Activated naive CD4-positive, alpha-beta T cell treated with anti-CD3 and anti-CD28 coated beads, Interleukin-2, amount 10 ng/mL, durations not matched to agents 7 days and 5 days (primary cell): ENCODE measurements at regions not wholly inside any gene's neighbourhood (a gene's known extent, or its start where the extent isn't known, plus 50 kb on each side); places are given as distances from the start of the nearest gene placed in this dataset.

Experiments used
- CTCF ChIA-PET: fragments of 350-600 bp; sonication (Branson Sonifier 250); formaldehyde crosslinking; loops from one replicate; lab custom pipeline; 2021; ENCODE audit warnings: antibody characterized with exemption; lab: Charles Lee
- DNase-seq: peaks from one replicate; pipeline ENCODE4 v3.0.0-alpha.2; 2020
- H3K27ac Mint-ChIP-seq: one replicate; pipeline ENCODE4 v1.8.0; 2021; ENCODE audit warnings: mild to moderate bottlenecking, moderate library complexity, mixed read lengths
- H3K27me3 Mint-ChIP-seq: one replicate; pipeline ENCODE4 v1.8.0; 2021; ENCODE audit warnings: mild to moderate bottlenecking, mixed read lengths
- H3K36me3 Mint-ChIP-seq: one replicate; pipeline ENCODE4 v1.8.0; 2021; ENCODE audit warnings: mixed read lengths
- H3K4me1 Mint-ChIP-seq: one replicate; pipeline ENCODE4 v1.8.0; 2021; ENCODE audit warnings: mixed read lengths
- H3K4me3 Mint-ChIP-seq: one replicate; pipeline ENCODE4 v1.8.0; 2021; ENCODE audit warnings: mild to moderate bottlenecking, moderate library complexity, mixed read lengths
- H3K9me3 Mint-ChIP-seq: one replicate; pipeline ENCODE4 v1.8.0; 2021; ENCODE audit warnings: mixed read lengths

DNA sequence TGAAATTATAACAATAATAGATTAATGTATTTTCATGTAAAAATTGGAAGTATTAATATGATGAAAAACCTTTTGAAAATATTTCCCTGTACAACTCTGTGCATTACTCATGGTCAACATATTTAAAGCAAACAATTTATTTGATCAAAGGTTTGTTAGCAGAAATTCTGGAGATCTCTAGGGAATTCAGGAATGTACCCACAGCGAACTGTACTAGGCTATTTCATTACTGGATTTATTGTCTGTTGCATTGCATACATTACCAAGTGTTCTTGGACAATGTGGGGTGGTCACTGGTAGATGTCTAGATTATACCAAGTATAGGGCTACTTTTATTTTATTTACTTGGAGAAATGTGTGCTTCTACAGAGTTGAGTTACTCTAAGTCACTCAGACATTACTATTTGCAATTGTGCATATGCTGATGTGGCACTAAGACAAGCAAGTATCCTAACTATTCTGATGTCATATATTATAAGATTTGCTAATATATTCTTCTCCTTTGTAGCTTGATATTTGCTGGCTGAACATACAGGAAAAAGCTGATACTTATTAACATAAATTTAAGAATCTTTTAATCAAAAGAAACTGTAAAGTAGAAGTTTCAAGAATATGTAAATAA lies 323.3 kb downstream of the CCER1 start:
- CTCF ChIA-PET, result no interaction called here
- no peaks in the 10 kb centered on the region for H3K27me3 Mint-ChIP-seq
- H3K4me3 Mint-ChIP-seq, result no peak overlapping the region
- no peaks in the 10 kb centered on the region for H3K4me1 Mint-ChIP-seq
- peaks cover 4% of the 10 kb centered on the region for H3K9me3 Mint-ChIP-seq
- DNase-seq, result no peak
- H3K27ac Mint-ChIP-seq, result no peak overlapping the region
- H3K36me3 Mint-ChIP-seq, result no peaks in the 10 kb centered on the region

DNA sequence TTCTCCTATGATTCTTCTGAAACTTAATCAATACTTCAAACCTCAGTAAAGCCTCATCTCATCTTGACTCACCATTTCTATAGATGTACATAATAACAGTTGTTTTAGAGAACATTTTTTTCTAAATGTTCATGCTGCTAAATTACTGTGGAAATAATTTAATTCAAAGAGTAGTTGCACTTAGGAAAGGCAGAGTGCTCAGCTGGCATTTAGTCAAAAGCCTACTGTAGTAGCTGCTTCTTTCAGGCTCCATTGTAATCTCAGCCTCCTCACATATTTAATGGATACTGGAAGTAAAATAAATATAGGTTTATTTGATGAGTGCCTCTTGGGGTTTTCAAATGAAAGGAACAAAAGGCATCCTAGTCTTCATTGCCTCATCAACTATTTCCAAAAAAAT lies 325.0 kb downstream of the CCER1 start:
- no peak overlapping the region for H3K4me3 Mint-ChIP-seq
- no peaks in the 10 kb centered on the region for H3K27me3 Mint-ChIP-seq
- CTCF ChIA-PET, result no interaction called here
- DNase-seq, result no peak
- no peaks in the 10 kb centered on the region for H3K4me1 Mint-ChIP-seq
- H3K9me3 Mint-ChIP-seq, result peaks cover 4% of the 10 kb centered on the region
- no peaks in the 10 kb centered on the region for H3K36me3 Mint-ChIP-seq
- no peak overlapping the region for H3K27ac Mint-ChIP-seq

DNA sequence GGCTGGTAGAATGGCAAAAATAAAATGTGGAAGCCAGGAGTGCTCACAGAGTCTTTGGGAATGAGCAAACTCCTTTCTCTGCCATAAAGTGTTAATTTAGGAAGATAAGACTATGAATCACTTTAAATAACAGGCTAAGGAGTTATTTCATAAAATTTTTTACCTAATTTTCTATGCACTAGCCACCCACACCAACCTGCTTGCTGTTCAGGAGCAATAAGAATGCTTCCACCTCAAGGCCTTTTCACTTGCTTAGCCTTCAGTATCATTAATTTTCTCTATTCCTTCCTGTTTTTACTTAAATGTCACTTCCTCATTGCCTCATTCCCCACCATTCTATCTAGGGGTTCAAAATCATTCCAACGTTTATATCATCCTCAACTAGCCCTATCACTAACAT lies 326.8 kb downstream of the CCER1 start:
- Mint-ChIP-seq H3K27ac (no peak overlapping the region), H3K27me3 (no peaks in the 10 kb centered on the region), H3K4me1 (no peaks in the 10 kb centered on the region), H3K36me3 (no peaks in the 10 kb centered on the region), H3K9me3 (peaks cover 2% of the 10 kb centered on the region), H3K4me3 (no peak overlapping the region)
- CTCF ChIA-PET, result no interaction called here
- DNase-seq, result no peak

DNA sequence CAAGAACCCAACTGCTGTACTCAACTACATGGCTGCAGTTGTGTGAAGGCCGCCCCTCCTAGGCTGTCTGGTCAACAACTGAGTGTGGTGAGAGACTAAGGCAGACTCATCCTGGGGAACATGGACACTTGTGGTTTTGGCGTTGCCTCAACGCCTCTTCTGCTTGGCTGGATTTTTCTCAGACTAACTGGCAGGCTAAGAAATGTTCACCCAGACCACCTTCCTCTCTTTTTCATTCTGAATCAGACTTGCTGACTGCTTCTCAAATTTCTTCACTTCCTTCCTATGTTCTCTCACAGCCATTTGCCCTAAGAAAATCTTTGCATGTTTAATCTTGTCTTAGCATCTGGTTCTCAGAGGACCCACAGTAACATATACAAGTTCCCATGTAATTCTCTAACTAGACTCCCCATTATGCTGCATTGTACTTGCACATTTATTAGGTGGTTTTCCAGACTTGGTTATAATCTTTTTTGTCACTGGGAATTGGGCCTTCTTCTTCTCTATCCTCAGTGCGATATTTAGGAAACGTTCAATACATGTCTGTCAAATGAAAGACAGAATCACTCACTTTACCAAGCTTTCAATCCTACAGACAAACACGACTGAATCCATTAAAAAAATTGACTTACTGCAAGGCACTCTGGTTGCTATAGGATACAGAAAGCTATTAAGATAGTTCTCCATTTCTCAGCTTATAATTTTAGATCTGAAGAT lies 327.6 kb downstream of the CCER1 start:
- no peak overlapping the region for H3K4me3 Mint-ChIP-seq
- no peaks in the 10 kb centered on the region for H3K36me3 Mint-ChIP-seq
- no peaks in the 10 kb centered on the region for H3K4me1 Mint-ChIP-seq
- peaks cover 2% of the 10 kb centered on the region for H3K9me3 Mint-ChIP-seq
- CTCF ChIA-PET, result no interaction called here
- H3K27ac Mint-ChIP-seq, result no peak overlapping the region
- DNase-seq, result no peak
- no peaks in the 10 kb centered on the region for H3K27me3 Mint-ChIP-seq

DNA sequence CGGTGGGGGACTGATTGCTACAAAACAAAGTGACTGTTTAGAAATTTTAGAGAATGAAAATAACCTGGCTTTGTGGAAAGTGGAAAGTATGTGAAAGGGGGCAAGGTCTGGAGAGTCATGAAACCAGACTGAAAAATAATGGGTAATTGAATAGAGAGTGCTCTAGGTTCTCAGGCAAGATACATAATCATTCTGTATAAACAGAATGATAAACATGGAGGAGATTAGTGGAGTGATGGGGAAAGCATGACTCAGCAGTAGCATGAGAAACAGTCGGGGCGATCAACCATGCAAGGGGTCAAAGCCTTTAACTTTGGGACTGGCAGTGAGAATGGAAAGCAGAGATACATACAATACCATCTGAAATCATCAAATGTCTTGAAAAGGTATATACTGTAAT lies 332.5 kb downstream of the CCER1 start:
- CTCF ChIA-PET, result no interaction called here
- DNase-seq, result no peak

DNA sequence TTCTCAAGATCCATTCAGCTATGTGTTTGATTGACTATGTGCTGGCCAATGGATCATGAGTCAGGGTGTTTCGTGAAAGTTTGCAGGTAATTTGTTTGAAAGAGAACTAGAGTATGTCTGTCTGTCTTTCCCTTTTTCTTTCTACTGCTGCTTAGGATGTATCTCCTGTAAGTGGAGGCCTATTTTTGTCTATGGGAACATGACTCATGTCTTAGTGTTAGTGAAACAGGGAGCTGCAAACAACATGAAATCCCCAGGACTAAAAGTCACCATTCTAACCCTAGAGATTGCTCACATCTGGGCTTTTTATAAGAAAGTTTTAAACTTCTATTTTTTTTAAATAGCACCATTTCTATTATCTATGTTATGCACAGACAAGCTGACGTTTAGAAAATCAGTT lies 333.0 kb downstream of the CCER1 start:
- Mint-ChIP-seq H3K27ac (no peak overlapping the region), H3K4me3 (no peak overlapping the region), H3K9me3 (no peaks in the 10 kb centered on the region), H3K27me3 (no peaks in the 10 kb centered on the region), H3K36me3 (no peaks in the 10 kb centered on the region), H3K4me1 (no peaks in the 10 kb centered on the region)
- CTCF ChIA-PET, result no interaction called here
- DNase-seq, result no peak

More for the DNA sequence above, 332.5 kb downstream of the CCER1 start:
- no peak overlapping the region for H3K4me3 Mint-ChIP-seq
- H3K27me3 Mint-ChIP-seq, result no peaks in the 10 kb centered on the region
- H3K9me3 Mint-ChIP-seq, result peaks cover 2% of the 10 kb centered on the region
- H3K36me3 Mint-ChIP-seq, result no peaks in the 10 kb centered on the region
- no peaks in the 10 kb centered on the region for H3K4me1 Mint-ChIP-seq
- H3K27ac Mint-ChIP-seq, result no peak overlapping the region

DNA sequence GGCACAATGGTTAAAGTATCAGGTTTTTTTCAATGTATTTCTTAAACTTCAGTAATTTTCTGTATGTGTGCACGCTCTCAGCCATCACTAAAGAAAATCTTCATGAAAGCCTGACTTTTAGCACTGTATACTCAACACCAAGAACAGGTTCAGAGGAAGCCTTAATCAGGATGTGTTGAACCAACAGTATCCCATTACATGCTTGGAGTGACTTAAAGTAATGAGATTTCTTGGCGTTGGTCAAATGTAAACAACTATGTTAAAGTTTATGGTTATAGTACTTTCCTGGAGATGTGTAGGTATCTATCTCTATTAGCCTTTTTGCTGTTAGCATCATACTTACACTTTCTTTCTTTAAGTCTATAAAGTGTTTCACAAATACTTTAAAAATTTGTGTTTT lies 335.0 kb downstream of the CCER1 start:
- Mint-ChIP-seq H3K36me3 (no peaks in the 10 kb centered on the region), H3K9me3 (no peaks in the 10 kb centered on the region), H3K27ac (no peak overlapping the region), H3K4me3 (no peak overlapping the region), H3K4me1 (no peaks in the 10 kb centered on the region), H3K27me3 (no peaks in the 10 kb centered on the region)
- DNase-seq, result no peak
- CTCF ChIA-PET, result no interaction called here

DNA sequence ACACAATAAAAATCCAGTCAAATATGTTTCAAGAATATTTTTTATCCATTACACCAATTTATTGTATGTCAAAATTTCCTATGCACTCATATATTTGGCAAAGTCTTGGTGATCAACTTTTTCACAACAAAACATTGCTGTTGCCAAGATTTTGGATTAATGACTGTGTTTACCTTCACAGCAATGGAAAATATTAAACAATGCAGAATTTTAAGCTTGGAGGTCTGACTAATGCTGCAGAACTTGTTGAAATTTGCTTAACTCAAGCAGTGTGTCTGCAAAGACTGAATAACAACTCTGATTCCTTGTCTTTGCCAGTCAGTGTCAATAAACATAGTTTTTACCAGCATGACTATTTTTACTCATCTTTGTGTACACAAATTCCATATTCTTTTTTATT lies 336.4 kb downstream of the CCER1 start:
- CTCF ChIA-PET, result no interaction called here

DNA sequence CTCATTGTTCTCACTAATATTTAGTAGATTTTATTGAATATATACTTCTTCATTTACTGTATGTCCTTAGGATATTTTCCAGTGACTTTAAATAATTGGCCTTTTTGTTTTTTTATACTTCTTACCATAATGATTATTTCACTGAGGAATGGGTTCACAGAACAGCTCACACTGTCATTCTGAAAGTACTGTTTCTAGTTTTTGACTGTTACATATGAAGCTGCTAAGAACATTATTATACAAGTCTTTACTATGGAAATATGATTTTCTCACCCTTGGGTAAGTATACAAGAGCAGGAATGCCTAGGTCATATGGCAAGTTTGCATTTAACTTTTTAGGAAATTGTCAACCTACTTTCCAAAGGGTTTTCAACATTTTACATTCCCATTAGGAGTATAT lies 343.1 kb downstream of the CCER1 start:
- H3K36me3 Mint-ChIP-seq, result no peaks in the 10 kb centered on the region
- DNase-seq, result no peak
- H3K4me1 Mint-ChIP-seq, result no peaks in the 10 kb centered on the region
- H3K27me3 Mint-ChIP-seq, result no peaks in the 10 kb centered on the region
- no peak overlapping the region for H3K4me3 Mint-ChIP-seq
- no peaks in the 10 kb centered on the region for H3K9me3 Mint-ChIP-seq
- H3K27ac Mint-ChIP-seq, result no peak overlapping the region
- CTCF ChIA-PET, result no interaction called here

More for the DNA sequence above, 336.4 kb downstream of the CCER1 start:
- no peak for DNase-seq
- H3K4me3 Mint-ChIP-seq, result no peak overlapping the region
- H3K27ac Mint-ChIP-seq, result no peak overlapping the region
- no peaks in the 10 kb centered on the region for H3K36me3 Mint-ChIP-seq
- no peaks in the 10 kb centered on the region for H3K4me1 Mint-ChIP-seq
- H3K27me3 Mint-ChIP-seq, result no peaks in the 10 kb centered on the region
- H3K9me3 Mint-ChIP-seq, result no peaks in the 10 kb centered on the region

DNA sequence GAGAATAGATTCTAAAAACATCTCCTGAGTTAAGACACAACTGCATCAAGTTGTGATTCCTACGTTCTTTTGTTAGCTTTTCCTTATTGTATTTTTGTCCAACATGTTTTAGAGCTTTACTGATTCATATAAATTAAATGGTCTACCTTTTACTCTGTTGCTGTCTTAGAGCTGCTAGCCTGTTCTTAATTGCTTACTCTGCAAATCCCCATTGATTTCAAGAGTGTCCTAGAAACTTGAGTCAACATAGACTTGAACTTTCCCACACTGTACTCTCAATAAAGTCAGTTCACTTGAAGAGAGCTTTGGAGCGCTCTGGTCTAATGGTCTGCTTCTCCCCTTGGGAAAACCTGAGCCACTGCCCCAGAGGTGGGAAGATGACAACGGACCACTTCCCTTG lies 343.9 kb downstream of the CCER1 start:
- H3K9me3 Mint-ChIP-seq, result no peaks in the 10 kb centered on the region
- no peaks in the 10 kb centered on the region for H3K4me1 Mint-ChIP-seq
- H3K4me3 Mint-ChIP-seq, result no peak overlapping the region
- CTCF ChIA-PET, result no interaction called here
- no peaks in the 10 kb centered on the region for H3K27me3 Mint-ChIP-seq
- H3K36me3 Mint-ChIP-seq, result no peaks in the 10 kb centered on the region
- no peak overlapping the region for H3K27ac Mint-ChIP-seq
- DNase-seq, result no peak

DNA sequence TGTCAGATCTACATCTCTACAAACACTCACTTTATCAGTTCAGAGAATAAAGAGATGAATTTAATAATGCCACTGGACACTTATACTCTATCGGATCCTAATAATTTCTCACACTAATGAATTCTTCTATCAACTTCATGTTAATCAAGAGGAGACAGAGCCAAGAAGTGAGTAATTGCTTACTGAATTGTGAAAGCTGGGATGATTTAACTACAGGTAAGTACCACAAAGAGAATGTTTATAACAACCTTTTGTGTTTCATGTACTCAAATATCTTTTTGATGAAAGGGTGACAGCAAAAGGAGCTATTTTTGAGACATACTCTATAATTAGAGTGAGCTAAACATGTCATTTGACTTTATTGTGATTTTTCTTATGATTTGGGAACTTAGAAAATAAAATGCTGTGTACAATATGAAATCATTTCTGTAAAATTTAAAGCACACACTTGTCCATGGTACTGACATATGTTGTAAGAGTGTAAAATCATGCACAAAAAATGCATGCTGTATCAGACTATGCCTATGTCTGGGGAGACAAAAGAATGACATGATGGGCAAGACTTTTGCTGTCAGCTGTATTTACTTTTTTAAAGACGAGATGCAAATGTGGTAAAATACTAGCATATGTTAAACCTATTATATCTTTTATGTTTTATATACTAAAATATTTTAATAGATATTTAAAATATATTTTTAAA lies 361.2 kb downstream of the CCER1 start:
- no peaks in the 10 kb centered on the region for H3K4me1 Mint-ChIP-seq
- no peak overlapping the region for H3K4me3 Mint-ChIP-seq
- no peaks in the 10 kb centered on the region for H3K27me3 Mint-ChIP-seq
- DNase-seq, result no peak
- CTCF ChIA-PET, result no interaction called here
- H3K27ac Mint-ChIP-seq, result no peak overlapping the region
- no peaks in the 10 kb centered on the region for H3K36me3 Mint-ChIP-seq
- no peaks in the 10 kb centered on the region for H3K9me3 Mint-ChIP-seq

DNA sequence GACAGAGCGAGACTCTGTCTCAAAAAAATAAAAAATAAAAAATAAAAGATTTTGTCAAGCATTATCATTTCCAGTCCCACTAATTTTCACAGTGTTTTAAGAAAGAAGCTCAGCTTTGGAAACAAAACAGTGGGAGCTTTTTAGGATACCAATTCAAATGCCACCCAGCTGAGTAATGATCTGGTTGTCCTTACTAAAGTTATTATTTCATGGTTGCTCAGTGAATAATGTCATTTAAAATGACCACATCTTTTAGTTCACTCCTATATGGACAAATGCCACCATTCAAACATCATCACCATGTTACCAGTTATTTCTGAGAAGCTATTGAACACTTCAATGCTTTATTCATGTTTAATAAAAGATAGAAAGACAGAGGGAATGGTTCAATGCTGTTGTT lies 365.0 kb downstream of the CCER1 start:
- CTCF ChIA-PET, result no interaction called here
- H3K9me3 Mint-ChIP-seq, result no peaks in the 10 kb centered on the region

DNA sequence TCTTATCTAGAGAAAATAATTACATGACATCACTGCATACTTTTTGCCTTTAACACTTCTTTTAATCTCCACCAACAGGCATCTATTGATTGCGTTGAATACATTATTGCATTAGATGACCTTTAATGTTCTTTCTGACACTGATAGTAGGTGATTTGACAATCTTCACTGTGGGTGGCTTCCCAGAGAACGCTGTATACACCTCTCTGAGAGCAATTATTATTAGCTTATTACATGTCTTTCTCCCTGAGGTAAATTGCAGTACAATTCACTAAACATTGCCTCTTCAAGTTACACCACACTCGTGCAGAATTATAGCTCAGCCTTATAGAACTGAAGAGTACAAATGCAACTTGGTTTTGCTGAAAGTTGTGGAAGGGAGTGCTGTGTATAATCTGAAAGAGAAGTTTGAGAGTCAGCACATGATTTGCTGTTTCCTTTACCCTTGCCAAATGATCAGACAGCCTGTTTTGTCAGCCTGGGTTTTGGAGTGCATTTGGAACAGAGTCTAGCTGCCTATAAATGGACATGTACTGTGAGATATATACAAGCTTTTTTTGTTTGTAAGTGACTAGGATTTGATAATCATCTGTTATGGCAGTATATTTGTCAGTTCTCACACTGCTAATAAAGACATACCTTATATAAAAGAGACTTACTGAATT lies 369.2 kb downstream of the CCER1 start:
- Mint-ChIP-seq H3K4me1 (no peaks in the 10 kb centered on the region), H3K27ac (no peak overlapping the region), H3K9me3 (no peaks in the 10 kb centered on the region), H3K27me3 (no peaks in the 10 kb centered on the region), H3K36me3 (no peaks in the 10 kb centered on the region), H3K4me3 (no peak overlapping the region)
- CTCF ChIA-PET, result no interaction called here
- DNase-seq, result no peak

More for the DNA sequence above, 365.0 kb downstream of the CCER1 start:
- no peaks in the 10 kb centered on the region for H3K27me3 Mint-ChIP-seq
- H3K27ac Mint-ChIP-seq, result no peak overlapping the region
- no peaks in the 10 kb centered on the region for H3K4me1 Mint-ChIP-seq
- DNase-seq, result no peak
- no peak overlapping the region for H3K4me3 Mint-ChIP-seq
- no peaks in the 10 kb centered on the region for H3K36me3 Mint-ChIP-seq

DNA sequence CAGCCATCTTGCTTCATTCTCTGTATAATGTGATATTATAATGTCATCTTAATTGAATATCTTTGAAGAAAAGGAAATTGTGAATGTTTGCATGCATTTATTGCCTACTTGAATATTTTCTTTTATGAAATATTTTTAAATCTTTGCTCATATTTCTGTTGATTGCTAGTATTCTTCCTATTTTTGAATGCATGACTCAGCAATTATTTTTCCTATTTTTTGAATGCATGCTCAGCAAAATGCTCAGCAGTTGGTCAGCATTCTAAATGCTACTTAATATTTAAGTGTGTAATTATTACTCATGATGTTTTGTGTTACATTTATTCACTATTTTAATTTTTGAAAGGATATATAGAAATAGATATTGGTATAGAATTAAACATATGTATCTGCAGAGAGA lies 378.3 kb downstream of the CCER1 start:
- H3K9me3 Mint-ChIP-seq, result no peaks in the 10 kb centered on the region
- H3K27me3 Mint-ChIP-seq, result no peaks in the 10 kb centered on the region
- CTCF ChIA-PET, result no interaction called here
- DNase-seq, result no peak
- H3K4me3 Mint-ChIP-seq, result no peak overlapping the region
- H3K36me3 Mint-ChIP-seq, result no peaks in the 10 kb centered on the region
- H3K4me1 Mint-ChIP-seq, result no peaks in the 10 kb centered on the region
- H3K27ac Mint-ChIP-seq, result no peak overlapping the region
